GM21515 (cell line): ENCODE measurements at regions not wholly inside any gene's neighbourhood (a gene's known extent, or its start where the extent isn't known, plus 50 kb on each side); places are given as distances from the start of the nearest gene placed in this dataset.
A peak's percentile ranks its signal among the peaks of the same experiment; 100 is the strongest.
"Not testable (repeated sequence)": the region's sequence is repeated elsewhere in the genome, so short reads cannot be mapped to it uniquely, and the experiment has no call there.

Experiments used
- ATAC-seq: cut with Tn5 transposase; IDR thresholded peaks from one replicate; pipeline ENCODE4 v1.9.1; 2021; ENCODE audit not compliant: unreplicated experiment

DNA sequence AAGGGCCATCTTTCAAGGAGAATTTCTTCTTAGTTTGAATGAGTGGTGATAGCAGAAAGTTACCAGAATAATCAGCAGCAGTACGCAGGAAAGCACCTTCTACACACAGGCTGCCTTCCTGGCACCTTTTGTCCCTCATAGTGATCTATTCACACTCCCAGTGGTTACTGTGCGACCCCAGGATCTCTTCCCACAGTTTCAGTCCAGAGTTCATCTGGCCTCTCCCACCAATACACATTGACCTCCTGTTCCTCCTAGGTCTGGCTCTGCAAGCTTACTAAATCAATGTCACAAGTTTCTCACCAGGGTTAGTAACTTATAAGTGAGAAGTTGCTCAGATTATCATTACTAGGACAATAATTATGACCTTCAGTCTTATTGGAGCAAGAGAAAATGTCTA, 99.1 kb upstream of the PIK3R1 start:
- ATAC-seq = no peak

DNA sequence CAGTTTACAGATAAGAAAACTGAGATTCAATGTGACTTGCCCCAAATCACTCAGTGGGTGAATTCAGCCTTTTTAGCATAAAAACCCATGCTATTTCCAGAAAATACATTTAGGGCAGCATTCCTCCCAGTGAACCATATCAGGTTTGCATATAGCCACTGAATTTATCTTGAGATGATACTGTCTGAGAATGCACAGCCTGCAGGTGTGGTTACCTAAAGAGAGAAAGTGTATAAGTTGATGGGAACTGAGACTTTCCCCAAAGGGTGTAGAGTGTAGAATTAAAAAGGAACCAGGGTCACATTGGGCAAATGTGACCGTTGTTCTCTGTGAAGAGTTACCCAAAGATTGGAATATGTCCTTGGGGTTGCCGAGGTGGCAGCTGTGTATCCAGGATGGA, 100.0 kb upstream of the PIK3R1 start:
- ATAC-seq = peak; percentile 61

- ATAC-seq = no peak
Observed at GRCh38 chr5:68114378-68115040, 101.0 kb upstream of the PIK3R1 start.

- no peak for ATAC-seq
Observed at GRCh38 chr5:68112658-68113057, 102.9 kb upstream of the PIK3R1 start.

DNA sequence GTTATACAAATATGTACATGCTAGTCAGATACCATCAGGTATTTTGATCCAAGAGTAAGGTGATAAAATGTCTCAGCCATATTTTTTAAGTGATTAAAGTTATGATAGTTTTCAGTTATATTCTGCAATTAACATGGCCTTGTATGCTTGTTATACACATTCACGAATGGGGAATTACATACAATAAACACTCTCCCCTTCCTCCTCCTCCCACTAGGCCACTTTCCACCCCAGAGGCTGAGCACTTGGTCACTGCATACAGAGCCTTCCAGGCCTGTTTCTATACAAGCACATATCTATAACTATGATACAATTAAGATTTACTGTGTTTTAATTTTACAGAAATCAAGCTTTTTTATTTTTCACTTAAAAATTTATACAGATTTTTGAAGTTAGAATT, 104.7 kb upstream of the PIK3R1 start:
- ATAC-seq = no peak

DNA sequence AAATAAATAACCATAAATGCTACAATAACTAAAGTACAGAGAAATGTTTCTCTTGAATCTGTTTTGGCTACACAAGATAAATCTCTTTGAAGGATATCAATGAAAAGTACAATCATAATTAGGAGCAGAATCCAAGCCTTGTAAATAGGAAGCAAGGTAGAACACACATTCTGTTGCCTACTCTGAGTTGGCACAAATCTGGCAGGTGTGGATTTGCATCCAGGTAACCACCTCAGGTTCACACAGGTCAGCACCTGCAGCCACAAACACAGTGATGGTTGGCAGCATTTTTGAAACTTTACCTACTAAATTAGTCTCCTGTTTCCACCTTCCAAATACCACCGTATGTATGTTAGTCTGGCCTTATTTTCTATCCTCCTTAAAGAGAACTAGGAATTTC, 105.3 kb upstream of the PIK3R1 start:
- no peak for ATAC-seq

DNA sequence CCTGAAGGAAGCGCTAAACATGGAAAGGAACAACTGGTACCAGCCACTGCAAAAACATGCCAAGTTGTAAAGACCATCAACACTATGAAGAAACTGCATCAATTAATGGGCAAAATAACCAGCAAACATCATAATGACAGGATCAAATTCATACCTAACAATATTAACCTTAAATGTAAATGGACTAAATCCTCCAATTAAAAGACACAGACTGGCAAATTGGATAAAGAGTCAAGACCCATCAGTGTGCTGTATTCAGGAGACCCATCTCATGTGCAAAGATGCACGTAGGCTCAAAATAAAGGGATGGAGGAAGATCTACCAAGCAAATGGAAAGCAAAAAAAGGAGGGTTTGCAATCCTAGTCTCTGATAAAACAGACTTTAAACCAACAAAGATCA, 111.3 kb upstream of the PIK3R1 start:
- not testable (repeated sequence) for ATAC-seq

- ATAC-seq = not testable (repeated sequence)
Observed at GRCh38 chr5:68103297-68103696, 112.3 kb upstream of the PIK3R1 start.

DNA sequence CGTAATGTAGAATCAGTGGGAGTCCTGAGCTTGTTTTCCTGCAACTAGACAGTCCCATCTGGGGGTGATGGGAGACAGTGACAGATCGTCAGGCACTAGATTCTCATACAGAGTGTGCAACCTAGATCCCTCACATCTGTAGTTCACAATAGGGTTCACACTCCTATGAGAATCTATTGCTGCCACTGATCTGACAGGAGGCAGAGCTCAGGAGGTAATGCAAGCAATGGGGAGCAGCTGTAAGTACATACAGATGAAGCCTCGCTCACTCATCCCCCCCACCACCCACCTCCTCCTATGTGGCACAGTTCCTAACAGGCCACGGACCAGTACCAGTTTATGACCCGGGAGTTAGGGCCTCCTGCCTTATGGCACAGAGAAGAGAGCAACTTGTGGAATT, 116.2 kb upstream of the PIK3R1 start:
- no peak for ATAC-seq

DNA sequence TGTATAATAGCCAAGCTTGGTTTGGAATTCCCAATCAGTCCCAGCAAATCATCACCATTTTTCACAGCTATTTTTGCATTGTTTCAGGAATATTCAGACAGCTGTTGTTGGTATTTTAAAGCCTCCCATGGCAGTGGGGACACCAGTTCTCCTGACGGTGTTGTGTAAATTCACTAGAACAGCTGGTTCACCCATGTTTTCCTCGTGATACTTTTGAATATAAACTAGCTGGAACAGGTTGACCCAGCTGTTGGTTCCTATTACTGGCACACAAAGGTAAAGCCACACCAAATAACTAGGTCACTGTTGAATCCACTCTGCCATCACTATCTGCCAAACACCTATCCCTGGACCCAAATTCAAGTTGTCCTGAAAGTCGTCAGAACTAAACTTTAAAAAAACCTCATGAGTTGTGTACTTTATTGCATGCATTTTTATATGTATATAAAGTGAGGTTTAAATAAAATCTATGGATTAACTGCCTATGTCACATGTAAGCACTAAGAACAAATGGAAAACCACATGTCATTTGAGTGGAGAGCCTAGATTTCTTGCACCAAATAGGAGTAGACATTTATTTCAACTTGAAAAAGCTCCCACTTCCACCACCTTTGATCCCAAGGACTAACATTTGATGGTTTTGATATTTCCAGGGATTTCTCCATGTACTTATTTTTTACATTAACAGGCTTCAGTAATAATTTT, 121.9 kb upstream of the PIK3R1 start:
- ATAC-seq = no peak

- no peak for ATAC-seq
Observed at GRCh38 chr5:68088302-68088701, 127.3 kb upstream of the PIK3R1 start.

- ATAC-seq = no peak
Observed at GRCh38 chr5:68087866-68088265, 127.7 kb upstream of the PIK3R1 start.

DNA sequence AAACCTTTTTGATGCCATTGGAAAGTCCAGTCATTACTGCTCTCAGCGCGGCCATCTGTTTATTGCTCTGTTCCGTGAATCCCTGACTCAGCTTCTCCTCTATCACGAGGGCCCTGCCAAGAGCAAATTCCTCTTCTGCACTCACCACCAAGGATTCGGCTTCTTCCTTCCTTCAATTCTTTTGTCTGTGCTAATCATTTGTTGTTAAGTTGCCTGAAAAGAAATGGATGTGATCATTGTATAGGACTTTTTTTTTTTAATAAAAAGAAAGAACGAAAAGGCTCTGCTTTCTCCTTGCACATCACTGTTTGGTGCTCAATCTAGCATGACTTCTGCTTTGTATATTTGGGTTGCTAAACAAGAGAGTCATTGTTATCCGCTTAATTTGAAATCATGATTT, 128.7 kb upstream of the PIK3R1 start:
- ATAC-seq = no peak

DNA sequence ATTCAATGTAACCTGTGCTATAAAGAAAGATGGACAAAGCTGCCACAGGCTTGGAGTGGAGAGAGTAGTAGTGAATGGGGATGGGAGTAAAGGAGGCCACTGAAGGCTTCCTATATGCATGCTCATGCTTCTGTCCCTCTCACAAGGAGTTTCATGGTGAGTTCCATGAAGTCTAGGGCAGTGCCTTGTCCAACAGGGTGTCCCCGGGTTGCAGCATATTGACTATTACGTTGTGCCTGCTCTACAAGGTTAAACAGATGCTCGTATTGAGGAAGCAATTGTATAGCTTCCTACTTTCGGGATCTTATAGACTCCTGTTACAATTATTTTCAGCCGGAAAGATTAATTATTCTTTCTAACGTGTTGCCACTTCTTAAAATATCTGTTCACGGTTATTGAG, 129.1 kb upstream of the PIK3R1 start:
- no peak for ATAC-seq

DNA sequence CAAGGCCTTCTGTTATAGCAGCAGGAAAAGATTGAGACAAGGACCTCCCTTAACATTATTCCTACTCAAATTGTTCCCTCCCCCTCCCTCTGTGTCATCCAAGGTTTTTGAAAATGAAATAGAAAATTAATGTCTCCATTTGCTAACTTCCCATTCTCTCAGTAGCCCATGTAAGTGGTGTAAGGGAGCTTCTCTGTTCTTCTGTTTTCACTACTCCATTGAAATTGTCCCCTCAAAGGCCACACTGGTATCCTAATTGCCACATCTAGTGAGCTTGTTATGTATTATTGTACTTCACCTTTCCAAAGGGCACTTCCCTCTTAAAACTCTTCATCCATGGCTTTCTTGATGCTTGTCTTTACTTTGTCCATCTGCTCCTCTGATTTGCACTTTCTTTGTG, 131.2 kb upstream of the PIK3R1 start:
- no peak for ATAC-seq

GRCh38 chr5:68080282-68081050, 135.1 kb upstream of the PIK3R1 start:
- ATAC-seq = no peak

DNA sequence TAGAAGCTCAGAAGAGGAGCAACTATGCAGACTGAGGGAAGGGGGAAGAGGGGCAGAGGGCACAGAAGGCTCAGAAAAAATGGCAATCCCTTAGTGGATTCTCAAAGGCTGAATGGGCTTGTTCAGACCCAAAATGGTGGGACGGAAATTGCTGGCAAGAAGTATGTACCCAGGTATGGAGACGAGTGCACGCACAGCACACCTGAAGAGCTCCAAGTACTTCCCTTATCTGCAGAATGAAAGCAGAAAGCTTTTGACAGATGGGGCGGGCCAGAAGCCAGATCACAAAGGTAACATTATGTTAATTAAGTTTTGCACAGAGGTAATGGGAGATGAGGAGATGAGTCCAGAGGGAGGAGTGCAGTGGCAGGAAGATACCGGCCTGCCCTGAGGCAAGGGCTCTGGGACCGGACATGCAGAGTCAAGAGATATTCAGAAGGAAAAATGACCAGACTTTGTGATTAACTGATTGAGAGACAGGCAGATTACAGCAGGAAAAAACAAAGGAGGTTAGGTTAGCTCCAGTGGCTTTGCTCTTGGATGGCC, 138.1 kb upstream of the PIK3R1 start:
- ATAC-seq = no peak

GRCh38 chr5:68074633-68075032, 140.9 kb upstream of the PIK3R1 start:
- no peak for ATAC-seq

- no peak for ATAC-seq
Observed at GRCh38 chr5:68074048-68074632, 141.4 kb upstream of the PIK3R1 start.

DNA sequence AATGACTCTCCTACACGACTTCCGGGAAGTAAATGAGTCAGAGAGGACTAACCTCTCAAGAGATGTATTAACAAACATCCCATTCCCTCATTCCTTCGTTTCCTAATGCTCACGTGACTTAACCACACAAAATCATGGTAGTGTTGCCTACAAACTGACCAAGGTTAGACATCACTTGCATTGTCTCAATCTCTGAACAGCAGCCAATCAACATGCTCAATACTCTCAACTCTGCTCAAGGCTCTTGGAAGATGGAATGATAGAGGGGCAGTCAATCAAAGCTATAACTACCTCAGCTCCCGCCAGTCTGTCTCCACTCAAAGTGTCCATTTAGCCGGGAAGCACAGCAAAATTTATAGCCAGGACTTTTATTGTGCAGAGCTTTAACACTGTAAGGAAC, 143.8 kb upstream of the PIK3R1 start:
- no peak for ATAC-seq

DNA sequence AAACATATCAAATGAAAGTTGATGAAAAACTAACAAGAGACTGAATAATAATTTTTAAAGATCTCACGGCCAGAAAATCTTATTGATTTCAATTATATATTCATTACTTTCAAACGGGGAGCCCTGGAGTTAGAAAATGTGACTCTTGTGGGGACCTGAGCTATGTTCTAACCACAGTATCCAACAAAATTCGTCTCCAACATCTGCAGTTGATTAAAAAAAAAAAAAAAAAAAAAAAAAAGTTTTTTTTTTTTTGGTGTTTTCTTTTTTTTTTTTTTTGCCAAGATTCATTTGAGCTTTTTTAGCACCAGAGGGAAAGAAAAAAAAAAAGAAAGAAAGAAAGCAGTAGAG, 144.3 kb upstream of the PIK3R1 start:
- ATAC-seq = no peak
